ENCODE measurements at regions not wholly inside any gene's neighbourhood (a gene's known extent, or its start where the extent isn't known, plus 50 kb on each side); places are given as distances from the start of the nearest gene placed in this dataset.

GRCh38 chr2:208698114-208698513 is 291.5 kb downstream of the PTH2R start:
- no peak for TF ChIP-seq CTCF (conservative IDR thresholded peaks at IDR 0.05; ENCODE audit: low read depth in 2 of 2)
- TF ChIP-seq EZH2phosphoT487 (IDR thresholded peaks at IDR 0.05; ENCODE audit: unreplicated experiment): no peak
- TF ChIP-seq, protein P1, sequence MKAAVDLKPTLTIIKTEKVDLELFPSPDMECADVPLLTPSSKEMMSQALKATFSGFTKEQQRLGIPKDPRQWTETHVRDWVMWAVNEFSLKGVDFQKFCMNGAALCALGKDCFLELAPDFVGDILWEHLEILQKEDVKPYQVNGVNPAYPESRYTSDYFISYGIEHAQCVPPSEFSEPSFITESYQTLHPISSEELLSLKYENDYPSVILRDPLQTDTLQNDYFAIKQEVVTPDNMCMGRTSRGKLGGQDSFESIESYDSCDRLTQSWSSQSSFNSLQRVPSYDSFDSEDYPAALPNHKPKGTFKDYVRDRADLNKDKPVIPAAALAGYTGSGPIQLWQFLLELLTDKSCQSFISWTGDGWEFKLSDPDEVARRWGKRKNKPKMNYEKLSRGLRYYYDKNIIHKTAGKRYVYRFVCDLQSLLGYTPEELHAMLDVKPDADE (IDR thresholded peaks at IDR 0.05): no peak
- TF ChIP-seq POLR2AphosphoS5 (IDR thresholded peaks at IDR 0.05; ENCODE audit: low read depth): no peak
- no peak for TF ChIP-seq EZH2 (IDR thresholded peaks at IDR 0.05; ENCODE audit: low read depth, unreplicated experiment)
- TF ChIP-seq STAT1 (IDR thresholded peaks at IDR 0.05; ENCODE audit: unreplicated experiment): no peak
- no peak for TF ChIP-seq REST (IDR thresholded peaks at IDR 0.05; ENCODE audit: unreplicated experiment)
- TF ChIP-seq CREB1 (CRISPR knock-in tag; IDR thresholded peaks at IDR 0.05; ENCODE audit: low read depth): no peak
